ENCODE measurements at regions not wholly inside any gene's neighbourhood (a gene's known extent, or its start where the extent isn't known, plus 50 kb on each side); places are given as distances from the start of the nearest gene placed in this dataset.

- TF ChIP-seq EZH2phosphoT487 (IDR thresholded peaks at IDR 0.05; ENCODE audit: unreplicated experiment) (no peak), POLR2AphosphoS5 (IDR thresholded peaks at IDR 0.05; ENCODE audit: low read depth) (no peak), REST (IDR thresholded peaks at IDR 0.05; ENCODE audit: unreplicated experiment) (no peak), EZH2 (IDR thresholded peaks at IDR 0.05; ENCODE audit: low read depth, unreplicated experiment) (no peak), ZNF114 (CRISPR knock-in tag; IDR thresholded peaks at IDR 0.05) (no peak), STAT1 (IDR thresholded peaks at IDR 0.05; ENCODE audit: unreplicated experiment) (no peak), ZNF331 (CRISPR knock-in tag; IDR thresholded peaks at IDR 0.05; ENCODE audit: low read depth) (no peak)
- TF ChIP-seq, protein P1, sequence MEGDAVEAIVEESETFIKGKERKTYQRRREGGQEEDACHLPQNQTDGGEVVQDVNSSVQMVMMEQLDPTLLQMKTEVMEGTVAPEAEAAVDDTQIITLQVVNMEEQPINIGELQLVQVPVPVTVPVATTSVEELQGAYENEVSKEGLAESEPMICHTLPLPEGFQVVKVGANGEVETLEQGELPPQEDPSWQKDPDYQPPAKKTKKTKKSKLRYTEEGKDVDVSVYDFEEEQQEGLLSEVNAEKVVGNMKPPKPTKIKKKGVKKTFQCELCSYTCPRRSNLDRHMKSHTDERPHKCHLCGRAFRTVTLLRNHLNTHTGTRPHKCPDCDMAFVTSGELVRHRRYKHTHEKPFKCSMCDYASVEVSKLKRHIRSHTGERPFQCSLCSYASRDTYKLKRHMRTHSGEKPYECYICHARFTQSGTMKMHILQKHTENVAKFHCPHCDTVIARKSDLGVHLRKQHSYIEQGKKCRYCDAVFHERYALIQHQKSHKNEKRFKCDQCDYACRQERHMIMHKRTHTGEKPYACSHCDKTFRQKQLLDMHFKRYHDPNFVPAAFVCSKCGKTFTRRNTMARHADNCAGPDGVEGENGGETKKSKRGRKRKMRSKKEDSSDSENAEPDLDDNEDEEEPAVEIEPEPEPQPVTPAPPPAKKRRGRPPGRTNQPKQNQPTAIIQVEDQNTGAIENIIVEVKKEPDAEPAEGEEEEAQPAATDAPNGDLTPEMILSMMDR (conservative IDR thresholded peaks at IDR 0.05; ENCODE audit: low read depth in 2 of 2), result no peak
- TF ChIP-seq, protein P2, sequence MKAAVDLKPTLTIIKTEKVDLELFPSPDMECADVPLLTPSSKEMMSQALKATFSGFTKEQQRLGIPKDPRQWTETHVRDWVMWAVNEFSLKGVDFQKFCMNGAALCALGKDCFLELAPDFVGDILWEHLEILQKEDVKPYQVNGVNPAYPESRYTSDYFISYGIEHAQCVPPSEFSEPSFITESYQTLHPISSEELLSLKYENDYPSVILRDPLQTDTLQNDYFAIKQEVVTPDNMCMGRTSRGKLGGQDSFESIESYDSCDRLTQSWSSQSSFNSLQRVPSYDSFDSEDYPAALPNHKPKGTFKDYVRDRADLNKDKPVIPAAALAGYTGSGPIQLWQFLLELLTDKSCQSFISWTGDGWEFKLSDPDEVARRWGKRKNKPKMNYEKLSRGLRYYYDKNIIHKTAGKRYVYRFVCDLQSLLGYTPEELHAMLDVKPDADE (IDR thresholded peaks at IDR 0.05), result no peak
Measured at GRCh38 chr1:5708346-5709245, 283.6 kb downstream of the NPHP4 start.
